ENCODE measurements at regions not wholly inside any gene's neighbourhood (a gene's known extent, or its start where the extent isn't known, plus 50 kb on each side); places are given as distances from the start of the nearest gene placed in this dataset.

DNA sequence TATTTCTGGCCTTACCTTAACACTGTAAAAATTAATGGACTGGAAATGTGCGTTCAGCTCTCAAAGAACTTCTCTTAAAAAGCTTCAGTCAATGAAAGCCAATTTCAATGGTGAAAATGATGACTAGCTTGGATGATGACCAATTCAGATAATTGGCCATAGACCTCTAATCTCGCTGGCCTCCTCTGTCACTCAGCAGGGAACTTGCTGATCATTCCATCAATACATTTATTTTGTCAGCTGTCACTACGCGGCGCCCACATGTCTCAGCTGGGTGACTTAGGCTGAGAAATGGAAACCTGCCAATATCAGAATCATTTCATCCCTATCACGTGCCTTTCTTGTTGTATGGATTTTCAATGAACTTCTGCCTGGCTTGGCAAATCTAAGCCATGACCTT lies 673.0 kb upstream of the AUTS2 start:
- no peaks in the 10 kb centered on the region for H3K4me1 ChIP-seq (ENCODE audit: insufficient read depth, low read length)
- no peaks in the 10 kb centered on the region for H3K27me3 ChIP-seq (ENCODE audit: insufficient read depth, low read length)
- H3K9me3 ChIP-seq (ENCODE audit: low read length), result no peaks in the 10 kb centered on the region
- H3K4me3 ChIP-seq (ENCODE audit: low read length), result no peak overlapping the region
- no peak overlapping the region for H2AFZ ChIP-seq (ENCODE audit: low read depth, low read length)
- no peaks in the 10 kb centered on the region for H3K36me3 ChIP-seq (ENCODE audit: insufficient read depth, low read length)

- Histone ChIP-seq H3K4me3 (ENCODE audit: low read length) (no peak overlapping the region), H2AFZ (ENCODE audit: low read depth, low read length) (no peak overlapping the region), H3K9me3 (ENCODE audit: low read length) (no peaks in the 10 kb centered on the region), H3K36me3 (ENCODE audit: insufficient read depth, low read length) (no peaks in the 10 kb centered on the region), H3K4me1 (ENCODE audit: insufficient read depth, low read length) (no peaks in the 10 kb centered on the region), H3K27me3 (ENCODE audit: insufficient read depth, low read length) (no peaks in the 10 kb centered on the region)
Observed at GRCh38 chr7:68929781-68930261, 668.5 kb upstream of the AUTS2 start.

DNA sequence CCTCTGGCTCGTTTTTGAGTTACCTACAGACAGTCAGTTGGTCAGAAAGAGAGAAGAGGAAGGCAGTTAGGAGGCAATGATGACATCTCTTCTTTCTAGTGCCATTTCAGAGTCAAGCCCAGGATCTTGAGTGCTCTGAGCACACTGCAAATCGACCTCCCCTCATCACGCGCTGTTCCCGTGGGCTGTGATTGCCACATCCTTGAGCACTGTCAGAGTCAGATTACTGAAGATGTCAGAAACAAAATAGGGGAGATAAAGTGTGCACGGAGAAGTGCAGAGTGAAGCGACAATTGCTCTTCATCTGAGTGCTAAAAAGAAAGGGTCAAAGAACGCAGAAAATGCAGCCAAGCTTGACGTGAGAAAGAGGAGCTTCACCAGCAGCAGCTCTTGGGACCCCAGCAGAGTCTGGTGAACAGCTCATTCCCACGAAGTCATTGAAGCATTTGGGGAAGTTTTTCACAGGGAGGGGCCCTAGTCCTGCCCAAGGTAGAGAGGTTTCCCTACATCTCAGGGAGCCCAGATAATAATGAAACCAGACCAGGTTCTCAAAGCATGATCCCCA lies 661.7 kb upstream of the AUTS2 start:
- Histone ChIP-seq H3K4me1 (ENCODE audit: insufficient read depth, low read length) (no peaks in the 10 kb centered on the region), H3K9me3 (ENCODE audit: low read length) (no peaks in the 10 kb centered on the region), H3K4me3 (ENCODE audit: low read length) (no peak overlapping the region), H2AFZ (ENCODE audit: low read depth, low read length) (no peak overlapping the region), H3K27me3 (ENCODE audit: insufficient read depth, low read length) (no peaks in the 10 kb centered on the region), H3K36me3 (ENCODE audit: insufficient read depth, low read length) (no peaks in the 10 kb centered on the region)

- Histone ChIP-seq H3K4me1 (ENCODE audit: insufficient read depth, low read length) (no peaks in the 10 kb centered on the region), H3K27me3 (ENCODE audit: insufficient read depth, low read length) (no peaks in the 10 kb centered on the region), H3K9me3 (ENCODE audit: low read length) (no peaks in the 10 kb centered on the region), H3K4me3 (ENCODE audit: low read length) (no peak overlapping the region), H2AFZ (ENCODE audit: low read depth, low read length) (no peak overlapping the region), H3K36me3 (ENCODE audit: insufficient read depth, low read length) (no peaks in the 10 kb centered on the region)
Observed at GRCh38 chr7:68938151-68938550, 660.1 kb upstream of the AUTS2 start.

DNA sequence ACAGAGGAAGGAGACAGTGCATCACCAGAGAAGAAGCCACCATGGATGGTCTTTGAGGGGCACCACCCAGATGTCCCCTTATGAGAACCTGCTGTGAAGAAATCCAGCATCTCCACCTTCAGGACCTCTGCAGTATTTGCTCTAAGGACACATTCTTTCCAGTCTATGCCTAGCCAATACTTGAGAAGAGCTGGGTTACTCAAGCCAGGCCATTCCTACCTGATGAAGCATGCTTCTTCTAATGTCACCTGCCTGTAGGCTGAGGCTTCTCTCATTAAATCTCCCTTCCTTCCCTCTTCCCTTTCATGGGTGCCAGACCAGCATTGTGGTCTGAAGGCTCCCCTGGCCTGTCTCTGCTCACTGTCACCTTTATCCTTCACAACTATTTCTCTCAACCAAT lies 654.5 kb upstream of the AUTS2 start:
- no peak overlapping the region for H2AFZ ChIP-seq (ENCODE audit: low read depth, low read length)
- H3K36me3 ChIP-seq (ENCODE audit: insufficient read depth, low read length), result no peaks in the 10 kb centered on the region
- H3K4me1 ChIP-seq (ENCODE audit: insufficient read depth, low read length), result no peaks in the 10 kb centered on the region
- no peaks in the 10 kb centered on the region for H3K9me3 ChIP-seq (ENCODE audit: low read length)
- no peaks in the 10 kb centered on the region for H3K27me3 ChIP-seq (ENCODE audit: insufficient read depth, low read length)
- H3K4me3 ChIP-seq (ENCODE audit: low read length), result no peak overlapping the region

DNA sequence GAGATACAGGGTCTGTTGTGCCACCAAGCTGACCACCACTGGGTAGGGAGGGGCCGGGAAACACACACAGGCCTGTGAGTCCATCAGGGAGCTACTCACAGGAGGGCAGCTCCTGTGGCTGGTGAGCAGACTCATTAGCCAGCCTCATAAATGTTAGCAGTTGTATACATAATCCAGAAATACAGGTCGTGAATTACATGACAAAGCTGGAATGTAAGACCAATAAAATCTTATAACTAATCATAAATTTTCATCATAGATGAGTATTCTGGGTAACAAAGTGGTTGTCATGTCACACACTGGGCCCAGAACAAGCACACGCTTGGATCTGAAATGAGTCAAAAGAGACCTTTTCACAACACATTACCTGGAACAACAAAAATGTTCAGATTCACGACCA lies 642.6 kb upstream of the AUTS2 start:
- Histone ChIP-seq H2AFZ (ENCODE audit: low read depth, low read length) (no peak overlapping the region), H3K4me1 (ENCODE audit: insufficient read depth, low read length) (no peaks in the 10 kb centered on the region), H3K27me3 (ENCODE audit: insufficient read depth, low read length) (no peaks in the 10 kb centered on the region), H3K4me3 (ENCODE audit: low read length) (no peak overlapping the region), H3K36me3 (ENCODE audit: insufficient read depth, low read length) (no peaks in the 10 kb centered on the region), H3K9me3 (ENCODE audit: low read length) (no peaks in the 10 kb centered on the region)

- no peak overlapping the region for H2AFZ ChIP-seq (ENCODE audit: low read depth, low read length)
- H3K4me1 ChIP-seq (ENCODE audit: insufficient read depth, low read length), result no peaks in the 10 kb centered on the region
- H3K9me3 ChIP-seq (ENCODE audit: low read length), result no peaks in the 10 kb centered on the region
- no peaks in the 10 kb centered on the region for H3K36me3 ChIP-seq (ENCODE audit: insufficient read depth, low read length)
- no peak overlapping the region for H3K4me3 ChIP-seq (ENCODE audit: low read length)
- no peaks in the 10 kb centered on the region for H3K27me3 ChIP-seq (ENCODE audit: insufficient read depth, low read length)
Observed at GRCh38 chr7:68958571-68958970, 639.7 kb upstream of the AUTS2 start.

GRCh38 chr7:68963552-68963951 lies 634.7 kb upstream of the AUTS2 start:
- no peaks in the 10 kb centered on the region for H3K27me3 ChIP-seq (ENCODE audit: insufficient read depth, low read length)
- no peak overlapping the region for H3K4me3 ChIP-seq (ENCODE audit: low read length)
- H2AFZ ChIP-seq (ENCODE audit: low read depth, low read length), result no peak overlapping the region
- H3K36me3 ChIP-seq (ENCODE audit: insufficient read depth, low read length), result no peaks in the 10 kb centered on the region
- no peaks in the 10 kb centered on the region for H3K4me1 ChIP-seq (ENCODE audit: insufficient read depth, low read length)
- no peaks in the 10 kb centered on the region for H3K9me3 ChIP-seq (ENCODE audit: low read length)

DNA sequence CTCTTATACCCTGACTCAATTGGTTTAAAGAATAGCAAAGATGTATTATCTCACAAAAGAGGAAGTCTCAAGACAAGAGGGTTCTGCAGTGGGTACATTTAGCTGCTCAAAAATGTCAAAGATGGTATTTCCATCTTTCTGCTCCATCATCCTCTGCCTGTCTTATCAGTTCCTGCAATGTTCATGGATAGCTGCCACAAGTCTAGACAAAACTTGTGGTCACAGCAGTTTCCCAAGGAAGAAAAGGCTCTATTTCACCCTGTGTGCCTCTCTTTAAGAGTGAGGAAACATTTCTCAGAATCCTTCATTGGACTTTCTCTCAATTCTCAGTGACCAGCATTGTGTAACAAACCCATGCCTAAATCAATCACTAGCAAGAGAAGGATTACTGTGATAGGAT lies 634.2 kb upstream of the AUTS2 start:
- H3K4me1 ChIP-seq (ENCODE audit: insufficient read depth, low read length), result no peaks in the 10 kb centered on the region
- H3K4me3 ChIP-seq (ENCODE audit: low read length), result no peak overlapping the region
- no peaks in the 10 kb centered on the region for H3K27me3 ChIP-seq (ENCODE audit: insufficient read depth, low read length)
- H3K36me3 ChIP-seq (ENCODE audit: insufficient read depth, low read length), result no peaks in the 10 kb centered on the region
- H2AFZ ChIP-seq (ENCODE audit: low read depth, low read length), result no peak overlapping the region
- no peaks in the 10 kb centered on the region for H3K9me3 ChIP-seq (ENCODE audit: low read length)

DNA sequence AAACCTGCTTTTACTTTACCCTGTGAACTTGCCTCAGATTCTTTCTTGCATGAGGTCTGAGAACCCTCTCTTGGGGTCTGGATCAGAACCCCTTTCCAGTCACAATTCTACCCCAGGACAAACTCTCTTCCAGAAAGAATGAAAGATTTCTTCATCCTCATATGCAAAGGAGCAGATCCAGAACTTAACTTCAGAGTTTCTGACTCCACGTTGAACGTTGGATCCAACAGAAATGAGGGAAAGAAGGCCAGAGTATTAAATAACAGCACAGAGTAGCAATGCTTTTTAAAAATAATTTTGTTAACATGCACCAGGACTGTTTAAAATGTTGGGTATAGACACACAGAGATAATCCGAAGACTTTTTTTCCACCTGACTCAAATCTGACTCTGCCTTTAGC lies 632.9 kb upstream of the AUTS2 start:
- H3K4me1 ChIP-seq (ENCODE audit: insufficient read depth, low read length), result no peaks in the 10 kb centered on the region
- no peaks in the 10 kb centered on the region for H3K36me3 ChIP-seq (ENCODE audit: insufficient read depth, low read length)
- H3K27me3 ChIP-seq (ENCODE audit: insufficient read depth, low read length), result no peaks in the 10 kb centered on the region
- no peaks in the 10 kb centered on the region for H3K9me3 ChIP-seq (ENCODE audit: low read length)
- H3K4me3 ChIP-seq (ENCODE audit: low read length), result no peak overlapping the region
- no peak overlapping the region for H2AFZ ChIP-seq (ENCODE audit: low read depth, low read length)

GRCh38 chr7:68967598-68967997 lies 630.7 kb upstream of the AUTS2 start:
- H3K36me3 ChIP-seq (ENCODE audit: insufficient read depth, low read length), result no peaks in the 10 kb centered on the region
- no peak overlapping the region for H3K4me3 ChIP-seq (ENCODE audit: low read length)
- H3K27me3 ChIP-seq (ENCODE audit: insufficient read depth, low read length), result no peaks in the 10 kb centered on the region

DNA sequence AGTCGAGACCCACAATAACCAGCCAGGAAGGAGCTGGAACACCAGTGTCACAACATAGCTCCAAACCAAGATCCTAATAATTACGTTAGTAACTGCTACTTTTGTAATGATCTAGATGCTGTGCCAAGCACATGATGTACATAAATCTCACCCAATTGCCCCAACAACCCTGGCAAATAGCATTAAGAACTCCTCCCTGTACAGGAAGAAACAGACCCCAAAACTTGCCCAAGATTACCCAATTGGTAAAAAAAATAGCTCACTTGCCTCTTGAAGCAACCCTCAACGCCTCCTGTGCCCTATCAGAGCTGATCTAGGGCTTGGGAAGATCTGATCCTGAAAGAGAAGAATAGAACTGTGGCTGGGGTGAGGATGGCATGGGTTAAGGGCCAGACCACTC lies 628.7 kb upstream of the AUTS2 start:
- H2AFZ ChIP-seq (ENCODE audit: low read depth, low read length), result no peak overlapping the region
- no peaks in the 10 kb centered on the region for H3K36me3 ChIP-seq (ENCODE audit: insufficient read depth, low read length)
- H3K9me3 ChIP-seq (ENCODE audit: low read length), result no peaks in the 10 kb centered on the region
- H3K4me1 ChIP-seq (ENCODE audit: insufficient read depth, low read length), result no peaks in the 10 kb centered on the region
- H3K27me3 ChIP-seq (ENCODE audit: insufficient read depth, low read length), result no peaks in the 10 kb centered on the region
- no peak overlapping the region for H3K4me3 ChIP-seq (ENCODE audit: low read length)

More at GRCh38 chr7:68967598-68967997, 630.7 kb upstream of the AUTS2 start:
- Histone ChIP-seq H2AFZ (ENCODE audit: low read depth, low read length) (no peak overlapping the region), H3K9me3 (ENCODE audit: low read length) (no peaks in the 10 kb centered on the region), H3K4me1 (ENCODE audit: insufficient read depth, low read length) (no peaks in the 10 kb centered on the region)

- Histone ChIP-seq H3K4me3 (ENCODE audit: low read length) (no peak overlapping the region), H2AFZ (ENCODE audit: low read depth, low read length) (no peak overlapping the region), H3K27me3 (ENCODE audit: insufficient read depth, low read length) (no peaks in the 10 kb centered on the region), H3K4me1 (ENCODE audit: insufficient read depth, low read length) (no peaks in the 10 kb centered on the region), H3K9me3 (ENCODE audit: low read length) (no peaks in the 10 kb centered on the region), H3K36me3 (ENCODE audit: insufficient read depth, low read length) (no peaks in the 10 kb centered on the region)
Observed at GRCh38 chr7:68971634-68972340, 626.5 kb upstream of the AUTS2 start.
